GM18517 (cell line): ENCODE measurements at regions not wholly inside any gene's neighbourhood (a gene's known extent, or its start where the extent isn't known, plus 50 kb on each side); places are given as distances from the start of the nearest gene placed in this dataset.
"Not testable (repeated sequence)": the region's sequence is repeated elsewhere in the genome, so short reads cannot be mapped to it uniquely, and the experiment has no call there.

Experiments
- ATAC-seq: cut with Tn5 transposase; IDR thresholded peaks from one replicate; pipeline ENCODE4 v1.9.1; 2021; ENCODE audit warnings: mild to moderate bottlenecking, moderate library complexity; ENCODE audit not compliant: unreplicated experiment

DNA sequence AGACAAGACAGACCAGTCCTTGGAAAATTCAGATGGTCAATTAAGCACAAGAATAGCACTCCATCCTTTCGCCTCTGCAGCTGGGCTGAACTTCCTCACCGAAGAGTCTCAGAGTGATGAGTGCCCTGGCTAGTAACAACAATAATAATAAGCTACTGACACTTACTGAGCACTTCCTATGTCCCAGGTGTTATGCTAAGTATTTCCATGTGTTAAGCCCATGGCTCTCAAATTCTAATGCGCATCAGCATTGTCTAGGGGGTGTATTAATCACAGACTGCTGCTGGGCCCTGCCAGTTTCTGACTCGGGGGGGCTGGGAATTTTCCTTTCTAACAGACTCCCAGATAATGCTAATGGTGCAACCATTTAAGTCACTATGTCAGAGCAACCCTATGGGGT is 118.2 kb upstream of the LRFN2 start:
- no peak for ATAC-seq

DNA sequence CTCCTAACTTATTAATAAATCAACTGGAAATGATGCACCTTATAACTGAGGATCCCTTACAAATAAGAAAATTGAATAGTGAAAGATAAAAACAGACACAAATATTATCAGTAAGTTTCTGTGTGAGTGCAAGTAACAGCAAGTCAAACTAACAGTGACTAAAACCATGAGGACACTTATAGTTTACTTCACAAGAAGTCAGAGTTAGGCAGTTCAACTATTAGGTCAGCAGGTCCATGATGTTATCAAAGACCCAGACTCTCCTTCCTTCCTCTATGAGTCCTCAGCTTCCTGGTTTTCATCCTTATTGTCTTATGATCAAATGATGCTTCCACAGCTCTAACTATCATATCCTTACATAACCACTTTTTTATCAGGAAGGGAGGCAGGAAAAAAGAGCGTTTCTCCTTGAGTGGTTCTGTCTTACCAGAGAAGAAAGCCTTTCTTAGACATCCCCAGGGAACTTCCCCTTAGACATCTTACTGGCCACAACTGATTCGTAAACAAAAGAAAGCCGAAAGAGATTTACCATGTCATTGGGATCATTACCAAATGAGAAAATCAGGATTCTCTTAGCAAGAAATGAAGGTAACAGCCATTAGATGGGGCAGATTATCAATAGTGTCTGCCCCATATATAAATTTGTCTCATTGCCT is 114.3 kb upstream of the LRFN2 start:
- ATAC-seq: no peak

GRCh38 chr6:40700006-40700580 is 112.9 kb upstream of the LRFN2 start:
- no peak for ATAC-seq

GRCh38 chr6:40695750-40696415 is 108.7 kb upstream of the LRFN2 start:
- ATAC-seq: no peak

DNA sequence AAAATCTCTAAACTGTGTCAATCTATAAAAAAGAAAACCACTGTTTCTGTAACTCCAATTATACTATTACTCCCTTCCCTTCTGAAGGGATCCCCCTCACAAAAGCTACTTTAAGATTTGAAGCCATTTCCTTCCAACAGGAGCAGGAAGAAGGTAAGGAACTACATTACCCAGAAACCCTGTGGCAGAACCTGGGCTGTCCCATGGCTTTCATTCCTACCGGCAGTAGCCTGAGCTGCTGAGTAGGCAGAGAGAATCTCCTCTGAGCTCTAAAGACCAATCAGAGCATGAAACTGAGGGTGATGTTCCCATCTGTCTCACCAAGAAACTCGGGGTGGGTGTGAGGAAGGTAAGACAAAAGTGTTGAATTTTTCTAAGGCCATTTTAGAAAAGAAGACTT is 108.0 kb upstream of the LRFN2 start:
- no peak for ATAC-seq

DNA sequence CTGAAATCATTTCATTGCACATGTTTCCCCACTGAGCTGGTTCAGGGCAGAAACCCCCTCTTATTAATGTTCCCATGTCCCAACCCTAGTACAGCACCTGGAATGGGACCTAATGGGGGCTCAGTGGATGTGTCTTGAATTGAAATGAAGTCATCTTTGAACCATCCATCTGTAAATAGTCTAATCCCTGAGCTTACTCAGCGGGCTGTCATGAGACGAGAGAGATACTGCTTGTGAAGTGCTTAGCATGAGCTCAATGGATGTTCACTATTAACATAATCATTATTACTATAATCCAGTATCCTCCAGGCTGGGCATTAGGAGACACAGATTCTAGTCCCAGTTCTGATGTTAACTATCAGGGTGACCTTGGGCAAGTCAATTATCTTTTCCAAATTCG is 106.6 kb upstream of the LRFN2 start:
- ATAC-seq: no peak

DNA sequence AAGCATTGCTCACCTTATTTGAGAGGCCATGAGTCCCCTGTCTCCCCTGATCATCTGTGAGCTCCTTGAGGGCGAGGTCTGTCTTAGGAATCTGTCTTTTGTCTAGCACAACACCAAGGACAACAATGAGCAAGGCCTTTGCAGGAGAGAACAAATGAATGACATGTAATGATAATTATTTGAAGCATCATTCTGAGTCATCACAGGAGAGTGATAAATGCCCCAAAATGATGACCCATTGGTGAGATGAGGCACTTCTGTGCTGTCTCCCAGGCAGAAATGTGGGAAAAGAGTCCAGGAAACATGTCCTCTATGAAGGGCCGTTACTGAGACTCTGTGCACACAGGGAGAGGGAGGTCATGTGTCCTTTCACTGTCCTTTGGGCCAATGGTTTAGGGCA is 105.2 kb upstream of the LRFN2 start:
- ATAC-seq: no peak

GRCh38 chr6:40689185-40689584 is 102.0 kb upstream of the LRFN2 start:
- ATAC-seq: no peak

- no peak for ATAC-seq
Measured at GRCh38 chr6:40688214-40688761, 101.1 kb upstream of the LRFN2 start.

GRCh38 chr6:40685862-40686261 is 98.7 kb upstream of the LRFN2 start:
- no peak for ATAC-seq

- no peak for ATAC-seq
Measured at GRCh38 chr6:40681622-40682021, 94.5 kb upstream of the LRFN2 start.

- ATAC-seq: no peak
Measured at GRCh38 chr6:40678941-40679340, 91.8 kb upstream of the LRFN2 start.

- ATAC-seq: no peak
Measured at GRCh38 chr6:40674170-40674569, 87.0 kb upstream of the LRFN2 start.

GRCh38 chr6:40672087-40672486 is 84.9 kb upstream of the LRFN2 start:
- ATAC-seq: no peak

- no peak for ATAC-seq
Measured at GRCh38 chr6:40671694-40672050, 84.5 kb upstream of the LRFN2 start.

- no peak for ATAC-seq
Measured at GRCh38 chr6:40671001-40671693, 84.0 kb upstream of the LRFN2 start.

DNA sequence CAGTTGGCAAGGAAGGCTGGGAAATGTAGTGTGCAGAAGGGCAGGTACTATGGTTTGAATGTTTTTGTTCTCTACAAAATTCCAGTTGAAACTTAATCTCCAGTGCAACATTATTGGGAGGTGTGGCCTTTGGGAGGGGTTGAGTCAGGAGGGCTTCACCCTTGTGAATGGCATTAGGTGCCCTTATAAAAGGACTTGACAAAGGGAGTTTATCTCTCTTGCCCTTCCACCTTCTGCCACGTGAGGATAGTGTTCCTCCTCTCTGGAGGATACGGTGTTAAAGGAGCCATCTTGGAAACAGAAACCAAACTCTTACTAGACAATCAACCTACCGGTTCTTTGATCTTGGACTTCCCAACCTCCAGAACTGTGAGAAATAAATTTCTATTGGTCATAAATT is 82.2 kb upstream of the LRFN2 start:
- no peak for ATAC-seq

- no peak for ATAC-seq
Measured at GRCh38 chr6:40668203-40668602, 81.0 kb upstream of the LRFN2 start.

- no peak for ATAC-seq
Measured at GRCh38 chr6:40666530-40666929, 79.4 kb upstream of the LRFN2 start.

- no peak for ATAC-seq
Measured at GRCh38 chr6:40661726-40662125, 74.6 kb upstream of the LRFN2 start.

- not testable (repeated sequence) for ATAC-seq
Measured at GRCh38 chr6:40656772-40657171, 69.6 kb upstream of the LRFN2 start.

GRCh38 chr6:40654828-40655227 is 67.7 kb upstream of the LRFN2 start:
- no peak for ATAC-seq
